HK-2 (cell line): ENCODE measurements at regions not wholly inside any gene's neighbourhood (a gene's known extent, or its start where the extent isn't known, plus 50 kb on each side); places are given as distances from the start of the nearest gene placed in this dataset.
"Not testable (repeated sequence)": the region's sequence is repeated elsewhere in the genome, so short reads cannot be mapped to it uniquely, and the experiment has no call there.

Experiments used
- DNase-seq: peaks from one replicate; pipeline ENCODE4 v3.0.0-alpha.2; 2018; ENCODE audit not compliant: unreplicated experiment

DNA sequence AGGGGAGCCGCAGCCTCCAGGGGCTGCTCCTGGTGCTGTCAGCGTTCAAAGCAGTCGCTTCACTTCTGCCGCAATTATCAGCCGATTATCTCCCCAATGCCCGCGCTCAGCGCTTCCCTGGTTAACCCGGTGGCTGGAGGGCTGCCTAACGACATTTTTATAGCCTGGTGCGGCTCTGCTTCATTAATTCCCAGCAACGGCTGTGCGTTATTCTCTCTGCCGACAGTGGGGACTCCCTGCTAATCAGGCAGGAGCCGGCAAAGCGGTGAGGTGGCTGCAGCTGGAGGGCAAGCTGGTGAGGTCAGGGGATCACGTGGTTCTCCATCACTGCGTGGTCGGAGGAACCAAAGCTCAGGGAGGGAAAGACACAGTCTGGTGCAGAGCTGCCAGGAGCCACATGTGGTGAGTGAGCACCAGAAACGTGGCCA lies 62.9 kb downstream of the GLRX5 start:
- DNase-seq: peak; percentile 40

- no peak for DNase-seq
These were observed 66.8 kb downstream of the GLRX5 start for GRCh38 chr14:95601650-95602049.

- DNase-seq: no peak
These were observed 68.6 kb downstream of the GLRX5 start for GRCh38 chr14:95603415-95603814.

GRCh38 chr14:95606266-95606665 lies 71.4 kb downstream of the GLRX5 start:
- no peak for DNase-seq

- DNase-seq: no peak
These were observed 73.9 kb downstream of the GLRX5 start for GRCh38 chr14:95608637-95609235.

- peak; percentile 7 for DNase-seq
These were observed 74.6 kb downstream of the GLRX5 start for GRCh38 chr14:95609398-95609990.

GRCh38 chr14:95611293-95611880 lies 74.8 kb upstream of the TCL1B start:
- DNase-seq: no peak

DNA sequence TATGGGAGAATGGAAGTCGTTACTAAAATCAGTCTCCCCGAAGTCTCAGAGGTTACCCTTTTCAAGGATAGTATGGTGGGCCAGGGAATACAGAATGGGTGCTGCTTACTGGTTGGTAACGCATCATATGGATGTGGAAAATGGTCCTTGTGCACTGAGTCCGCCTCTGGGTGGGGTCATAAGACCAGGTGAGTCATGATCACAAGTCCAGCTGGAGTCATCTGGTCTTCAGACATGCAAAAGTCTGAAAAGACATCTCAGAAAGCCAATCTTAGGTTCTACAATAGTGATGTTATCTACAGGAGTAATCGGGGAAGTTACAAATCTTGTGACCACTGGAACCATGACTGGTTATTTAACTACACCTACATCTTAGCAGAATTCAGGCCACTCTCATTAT lies 71.9 kb upstream of the TCL1B start:
- no peak for DNase-seq

DNA sequence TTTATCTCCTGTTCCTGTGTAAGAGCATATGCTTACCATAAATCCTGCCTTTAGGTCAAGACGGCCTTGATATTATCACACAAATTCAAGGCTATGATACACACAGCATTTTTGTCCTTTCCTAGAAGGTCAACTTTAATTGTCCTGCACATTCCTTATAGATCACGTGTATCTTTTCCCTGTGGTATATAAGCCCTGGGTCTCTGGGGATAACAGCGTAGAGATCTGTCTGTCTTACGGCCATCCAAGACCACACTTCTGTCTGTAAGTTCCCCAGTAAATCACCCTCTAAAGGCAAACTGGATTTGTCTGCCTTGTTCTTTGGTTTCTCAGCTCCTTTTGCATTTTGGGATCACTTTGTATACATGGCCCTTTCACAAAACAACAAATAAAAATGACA lies 69.5 kb upstream of the TCL1B start:
- DNase-seq: no peak

DNA sequence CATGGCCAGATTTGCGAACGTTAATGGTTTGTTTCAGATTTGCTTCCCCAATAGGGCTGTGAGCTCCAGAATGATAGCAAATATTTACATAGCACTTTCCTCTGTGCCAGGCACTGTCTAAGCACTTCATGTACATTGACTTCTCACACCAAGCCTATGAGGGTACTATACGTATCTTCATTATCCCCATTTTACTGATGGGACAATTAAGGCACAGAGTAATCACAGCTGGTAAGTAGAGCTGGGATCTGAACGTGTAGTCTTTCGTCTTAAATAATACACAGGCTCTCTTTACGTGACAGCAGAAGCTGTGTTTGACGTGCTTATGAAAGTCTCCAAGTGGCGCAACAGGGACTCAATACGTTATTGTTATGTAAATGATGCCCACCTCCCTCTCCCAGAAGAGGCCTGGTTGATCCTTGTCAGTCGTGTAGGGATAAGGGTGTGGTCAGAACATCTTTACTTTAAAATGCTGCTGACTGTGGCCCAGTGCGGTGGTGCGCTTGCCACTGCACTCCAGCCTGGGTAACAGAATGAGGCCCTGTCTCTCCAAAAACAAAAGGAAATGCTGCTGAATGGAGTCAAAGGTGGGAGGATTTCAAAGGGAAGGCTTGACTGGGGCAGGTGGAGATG lies 66.3 kb upstream of the TCL1B start:
- no peak for DNase-seq

GRCh38 chr14:95620659-95621059 lies 65.6 kb upstream of the TCL1B start:
- no peak for DNase-seq

DNA sequence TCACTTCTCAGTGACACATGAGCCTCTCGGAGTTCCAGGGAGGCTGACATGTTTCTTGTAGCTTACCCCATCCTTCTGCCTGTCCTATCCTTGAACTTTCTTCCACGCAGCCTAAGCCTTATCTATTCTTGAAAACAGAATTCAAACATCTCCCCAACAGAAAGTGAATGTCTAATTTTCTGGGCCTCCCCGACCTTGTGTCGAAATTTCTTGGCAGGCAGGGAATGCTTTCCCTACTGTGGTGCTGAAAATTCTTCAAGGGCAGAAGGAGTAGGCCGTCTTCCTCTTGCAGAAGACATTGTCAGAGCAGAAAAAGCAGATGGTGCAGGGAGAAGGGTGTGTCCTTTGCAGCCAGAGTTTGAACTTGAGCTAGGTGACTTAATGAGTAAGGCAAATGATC lies 63.0 kb upstream of the TCL1B start:
- no peak for DNase-seq

GRCh38 chr14:95625710-95626109 lies 60.5 kb upstream of the TCL1B start:
- DNase-seq: not testable (repeated sequence)

DNA sequence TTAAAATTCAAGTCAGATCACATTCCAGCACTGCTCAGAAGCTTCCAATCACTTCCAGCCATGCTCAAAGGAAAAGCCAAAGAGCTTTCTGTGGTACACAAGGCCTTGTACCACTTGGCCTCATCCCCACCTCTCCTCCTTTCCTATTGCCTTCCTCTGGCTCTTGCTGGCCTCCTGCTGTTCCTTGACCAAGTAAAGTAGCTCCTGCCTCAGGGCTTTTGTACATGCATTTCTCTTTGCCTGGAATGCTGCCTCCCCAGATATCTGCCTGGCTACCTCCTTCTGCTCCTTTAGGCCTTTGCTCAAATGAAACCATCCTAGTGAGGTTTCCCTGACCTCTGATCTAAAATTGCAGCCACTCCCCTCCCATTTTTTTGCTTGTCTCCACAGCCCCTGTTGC lies 51.2 kb upstream of the TCL1B start:
- DNase-seq: no peak
